Activated naive CD8-positive, alpha-beta T cell (primary cell): ENCODE measurements at regions not wholly inside any gene's neighbourhood (a gene's known extent, or its start where the extent isn't known, plus 50 kb on each side); places are given as distances from the start of the nearest gene placed in this dataset.

Experiments
- H3K27ac Mint-ChIP-seq: one replicate; pipeline ENCODE4 v1.8.0; 2021; ENCODE audit warnings: mixed read lengths
- H3K27me3 Mint-ChIP-seq: one replicate; pipeline ENCODE4 v1.8.0; 2021; ENCODE audit warnings: mixed read lengths
- H3K36me3 Mint-ChIP-seq: one replicate; pipeline ENCODE4 v1.8.0; 2021; ENCODE audit warnings: mixed read lengths
- H3K4me1 Mint-ChIP-seq: one replicate; pipeline ENCODE4 v1.8.0; 2021; ENCODE audit warnings: low read depth, mixed read lengths
- H3K4me3 Mint-ChIP-seq: one replicate; pipeline ENCODE4 v1.8.0; 2021; ENCODE audit warnings: mild to moderate bottlenecking, mixed read lengths
- H3K9me3 Mint-ChIP-seq: one replicate; pipeline ENCODE4 v1.8.0; 2021; ENCODE audit warnings: low read depth, mixed read lengths

DNA sequence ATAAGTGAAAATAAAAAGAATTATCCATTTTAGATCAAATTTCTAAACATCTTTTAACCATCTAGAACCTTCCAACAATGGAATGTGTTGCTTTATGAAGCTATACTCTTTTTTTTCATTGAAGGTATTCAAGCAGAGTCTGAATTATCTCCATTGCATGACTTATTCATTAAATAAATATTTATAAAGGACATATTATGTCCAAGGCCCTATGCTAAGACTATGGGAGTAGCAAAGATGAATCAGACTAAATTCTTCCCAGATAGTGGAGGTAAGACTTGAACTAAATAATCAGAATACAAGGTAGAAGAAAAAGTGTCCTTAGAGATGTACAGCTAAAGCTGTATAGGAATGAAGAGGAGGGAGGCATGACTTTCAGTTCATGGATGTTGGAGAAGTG, 215.5 kb upstream of the RGMB start:
- no peaks in the 10 kb centered on the region for H3K4me1 Mint-ChIP-seq
- H3K9me3 Mint-ChIP-seq: peaks cover 6% of the 10 kb centered on the region
- H3K36me3 Mint-ChIP-seq: no peaks in the 10 kb centered on the region
- H3K27me3 Mint-ChIP-seq: peaks cover 4% of the 10 kb centered on the region
- H3K27ac Mint-ChIP-seq: no peak overlapping the region
- H3K4me3 Mint-ChIP-seq: no peak overlapping the region

GRCh38 chr5:98563885-98564653, 209.4 kb upstream of the RGMB start:
- Mint-ChIP-seq H3K4me1 (no peaks in the 10 kb centered on the region), H3K27ac (no peak overlapping the region), H3K9me3 (no peaks in the 10 kb centered on the region), H3K27me3 (no peaks in the 10 kb centered on the region), H3K36me3 (no peaks in the 10 kb centered on the region), H3K4me3 (no peak overlapping the region)

DNA sequence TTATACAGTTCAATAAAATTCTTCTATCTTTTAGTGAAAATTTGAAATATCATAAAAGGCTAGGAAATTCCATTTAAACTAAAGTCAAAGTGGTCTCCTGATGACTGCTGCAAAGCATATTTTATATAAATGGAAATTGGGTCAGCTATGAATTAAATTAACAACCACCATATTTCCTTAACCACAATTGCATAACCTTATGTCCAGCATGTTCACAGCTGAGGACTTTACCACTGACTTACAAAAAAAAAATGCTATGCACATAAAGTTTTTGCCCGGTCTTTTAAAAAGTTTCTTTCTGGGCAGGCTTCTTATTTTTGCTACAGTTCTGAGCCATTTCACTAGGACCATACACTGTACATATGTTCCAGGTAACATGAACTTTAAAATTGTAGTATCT, 208.6 kb upstream of the RGMB start:
- H3K4me1 Mint-ChIP-seq: no peaks in the 10 kb centered on the region
- H3K36me3 Mint-ChIP-seq: no peaks in the 10 kb centered on the region
- no peak overlapping the region for H3K27ac Mint-ChIP-seq
- H3K9me3 Mint-ChIP-seq: no peaks in the 10 kb centered on the region
- no peak overlapping the region for H3K4me3 Mint-ChIP-seq
- H3K27me3 Mint-ChIP-seq: no peaks in the 10 kb centered on the region

GRCh38 chr5:98568336-98568735, 205.1 kb upstream of the RGMB start:
- no peak overlapping the region for H3K4me3 Mint-ChIP-seq
- no peaks in the 10 kb centered on the region for H3K9me3 Mint-ChIP-seq
- no peak overlapping the region for H3K27ac Mint-ChIP-seq
- H3K27me3 Mint-ChIP-seq: peaks cover 2% of the 10 kb centered on the region
- no peaks in the 10 kb centered on the region for H3K4me1 Mint-ChIP-seq
- no peaks in the 10 kb centered on the region for H3K36me3 Mint-ChIP-seq

GRCh38 chr5:98569288-98569687, 204.2 kb upstream of the RGMB start:
- H3K27ac Mint-ChIP-seq: no peak overlapping the region
- no peak overlapping the region for H3K4me3 Mint-ChIP-seq
- no peaks in the 10 kb centered on the region for H3K36me3 Mint-ChIP-seq
- no peaks in the 10 kb centered on the region for H3K4me1 Mint-ChIP-seq
- H3K27me3 Mint-ChIP-seq: peaks cover 2% of the 10 kb centered on the region
- no peaks in the 10 kb centered on the region for H3K9me3 Mint-ChIP-seq

DNA sequence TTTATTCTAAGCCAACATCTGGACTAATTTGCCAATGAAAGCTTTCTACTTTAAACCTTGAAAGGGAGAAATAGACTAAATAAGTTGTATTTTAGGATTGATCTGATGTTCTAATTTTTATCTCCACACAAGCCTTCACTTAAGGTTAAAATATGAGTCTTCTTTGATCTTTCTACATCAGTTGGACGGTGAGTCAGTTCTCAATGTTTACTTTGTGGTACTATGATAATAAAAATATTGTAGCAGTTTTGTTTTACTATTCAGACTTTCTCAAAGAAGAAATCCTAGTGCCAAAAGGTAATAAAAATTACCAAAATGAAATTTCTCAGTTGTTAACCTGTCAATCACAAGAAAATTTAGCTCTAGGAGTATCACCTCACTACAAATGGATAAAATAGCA, 203.5 kb upstream of the RGMB start:
- H3K27ac Mint-ChIP-seq: no peak overlapping the region
- H3K36me3 Mint-ChIP-seq: no peaks in the 10 kb centered on the region
- no peaks in the 10 kb centered on the region for H3K9me3 Mint-ChIP-seq
- no peaks in the 10 kb centered on the region for H3K4me1 Mint-ChIP-seq
- peaks cover 2% of the 10 kb centered on the region for H3K27me3 Mint-ChIP-seq
- H3K4me3 Mint-ChIP-seq: no peak overlapping the region

DNA sequence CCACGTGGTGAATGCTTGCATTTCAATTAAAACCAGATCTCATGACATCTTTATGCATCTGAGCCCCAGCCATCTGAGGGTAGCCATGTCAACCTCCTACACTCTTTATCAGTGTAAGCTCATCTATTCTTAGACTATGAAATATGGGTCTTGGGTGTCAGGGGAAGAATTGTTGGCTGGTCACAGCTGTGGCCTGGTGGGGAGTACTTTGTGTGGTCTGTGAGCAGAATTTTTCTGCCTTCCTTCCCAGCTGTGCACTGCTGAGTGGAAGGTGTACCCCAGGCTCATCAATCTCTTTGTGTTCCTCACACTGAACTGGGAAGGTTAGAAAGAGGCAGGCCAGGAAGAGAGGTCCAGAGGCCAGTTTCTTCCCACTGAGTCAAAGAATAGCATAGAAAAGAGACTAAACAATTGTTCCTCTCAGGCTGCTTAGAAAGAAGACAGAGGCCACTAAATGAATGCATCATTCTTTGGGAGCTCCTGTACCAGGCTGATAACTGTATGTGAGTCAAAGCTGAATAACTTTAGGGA, 202.7 kb upstream of the RGMB start:
- H3K27me3 Mint-ChIP-seq: peaks cover 2% of the 10 kb centered on the region
- no peaks in the 10 kb centered on the region for H3K9me3 Mint-ChIP-seq
- no peaks in the 10 kb centered on the region for H3K36me3 Mint-ChIP-seq
- no peak overlapping the region for H3K4me3 Mint-ChIP-seq
- H3K27ac Mint-ChIP-seq: no peak overlapping the region
- H3K4me1 Mint-ChIP-seq: no peaks in the 10 kb centered on the region

DNA sequence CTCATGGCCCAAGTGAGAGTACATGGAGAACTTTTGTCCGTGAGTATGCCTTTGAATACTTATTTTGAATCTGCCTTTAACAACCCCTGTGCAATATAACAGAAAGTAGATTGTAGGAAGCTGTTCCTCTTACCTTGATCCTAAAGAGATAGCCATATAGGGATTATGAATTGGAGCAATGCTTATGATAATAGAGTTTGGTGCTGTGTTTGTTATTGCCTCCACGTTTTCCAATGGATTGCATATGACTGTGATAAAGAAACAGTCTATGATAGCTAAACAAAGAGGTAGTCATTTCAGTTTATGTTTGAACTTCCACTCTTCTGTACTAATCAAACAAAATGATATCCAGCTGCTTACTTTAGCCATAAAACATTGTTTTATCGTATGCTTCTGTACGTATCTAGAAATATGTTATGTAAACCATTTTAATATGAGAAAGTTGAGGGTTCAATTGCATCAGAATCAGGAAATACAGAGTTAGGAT, 199.6 kb upstream of the RGMB start:
- Mint-ChIP-seq H3K27ac (no peak overlapping the region), H3K27me3 (peaks cover 2% of the 10 kb centered on the region), H3K9me3 (no peaks in the 10 kb centered on the region), H3K36me3 (no peaks in the 10 kb centered on the region), H3K4me3 (no peak overlapping the region), H3K4me1 (no peaks in the 10 kb centered on the region)

DNA sequence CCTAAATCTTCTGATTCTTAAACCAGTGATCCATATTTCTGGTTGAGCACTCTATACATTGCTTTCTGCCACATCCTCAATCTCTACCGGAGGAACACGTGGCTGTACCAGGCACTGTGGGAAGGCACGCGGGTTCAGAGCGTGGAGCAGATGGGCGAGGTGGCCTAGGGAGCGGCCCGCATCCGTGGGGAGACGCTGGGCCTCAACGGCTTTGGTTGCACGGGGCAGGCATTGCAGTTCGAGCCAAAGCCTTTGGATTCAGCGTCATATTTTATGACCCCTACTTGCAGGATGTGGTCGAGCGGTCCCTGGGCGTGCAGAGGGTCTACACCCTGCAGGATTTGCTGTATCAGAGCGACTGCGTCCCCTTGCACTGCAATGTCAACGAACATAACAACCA, 197.2 kb upstream of the RGMB start:
- peaks cover 2% of the 10 kb centered on the region for H3K27me3 Mint-ChIP-seq
- H3K27ac Mint-ChIP-seq: no peak overlapping the region
- H3K4me3 Mint-ChIP-seq: no peak overlapping the region
- no peaks in the 10 kb centered on the region for H3K9me3 Mint-ChIP-seq
- no peaks in the 10 kb centered on the region for H3K4me1 Mint-ChIP-seq
- H3K36me3 Mint-ChIP-seq: no peaks in the 10 kb centered on the region

DNA sequence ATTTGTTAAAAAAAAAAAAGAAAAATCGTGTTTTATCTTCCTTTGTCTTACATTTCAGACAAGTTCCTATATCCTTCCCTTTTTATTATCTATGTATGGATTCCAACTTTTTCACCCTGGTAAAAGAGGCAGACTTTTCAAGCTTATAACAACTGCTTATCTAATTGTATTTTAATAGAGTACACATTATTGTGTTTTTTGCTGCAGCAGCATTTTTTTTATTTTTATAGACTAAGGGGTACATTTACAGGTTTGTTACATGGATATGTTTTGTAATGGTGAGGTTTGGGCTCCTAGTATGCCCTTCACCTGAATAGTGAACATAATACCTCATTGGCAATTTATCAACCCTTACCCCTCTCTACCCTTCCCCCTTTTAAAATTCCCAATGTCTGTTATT, 195.0 kb upstream of the RGMB start:
- no peak overlapping the region for H3K27ac Mint-ChIP-seq
- no peaks in the 10 kb centered on the region for H3K4me1 Mint-ChIP-seq
- no peaks in the 10 kb centered on the region for H3K27me3 Mint-ChIP-seq
- no peaks in the 10 kb centered on the region for H3K36me3 Mint-ChIP-seq
- H3K9me3 Mint-ChIP-seq: no peaks in the 10 kb centered on the region
- no peak overlapping the region for H3K4me3 Mint-ChIP-seq

- Mint-ChIP-seq H3K36me3 (no peaks in the 10 kb centered on the region), H3K9me3 (no peaks in the 10 kb centered on the region), H3K27ac (no peak overlapping the region), H3K4me3 (no peak overlapping the region), H3K4me1 (no peaks in the 10 kb centered on the region), H3K27me3 (no peaks in the 10 kb centered on the region)
Measured at GRCh38 chr5:98581112-98581997, 192.1 kb upstream of the RGMB start.

DNA sequence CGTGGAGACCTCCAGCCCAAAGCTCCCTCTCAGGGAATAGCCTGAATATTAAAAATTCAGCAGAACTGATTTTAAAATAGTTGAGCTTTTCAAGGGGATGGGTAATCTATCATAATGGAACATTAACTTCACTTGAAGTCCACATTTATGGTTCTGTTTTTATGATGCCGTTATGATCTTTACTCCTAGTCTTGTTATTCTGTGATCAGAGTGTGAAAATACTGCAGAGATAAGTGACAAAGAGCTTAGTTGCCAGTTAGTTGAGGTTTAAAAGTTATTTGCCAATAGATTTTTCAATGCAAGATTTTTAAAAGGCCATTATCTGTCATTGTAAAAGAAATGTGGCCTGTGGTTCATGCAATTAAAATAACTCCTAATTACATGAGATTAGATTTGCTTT, 189.9 kb upstream of the RGMB start:
- Mint-ChIP-seq H3K4me3 (no peak overlapping the region), H3K36me3 (no peaks in the 10 kb centered on the region), H3K4me1 (no peaks in the 10 kb centered on the region), H3K27me3 (no peaks in the 10 kb centered on the region), H3K9me3 (no peaks in the 10 kb centered on the region), H3K27ac (no peak overlapping the region)

GRCh38 chr5:98585661-98586310, 187.7 kb upstream of the RGMB start:
- H3K27ac Mint-ChIP-seq: no peak overlapping the region
- H3K27me3 Mint-ChIP-seq: peaks cover 5% of the 10 kb centered on the region
- no peaks in the 10 kb centered on the region for H3K4me1 Mint-ChIP-seq
- H3K36me3 Mint-ChIP-seq: no peaks in the 10 kb centered on the region
- H3K9me3 Mint-ChIP-seq: peaks cover 4% of the 10 kb centered on the region
- H3K4me3 Mint-ChIP-seq: no peak overlapping the region

GRCh38 chr5:98586581-98586980, 186.9 kb upstream of the RGMB start:
- Mint-ChIP-seq H3K4me1 (no peaks in the 10 kb centered on the region), H3K9me3 (peaks cover 4% of the 10 kb centered on the region), H3K27me3 (peaks cover 5% of the 10 kb centered on the region), H3K27ac (no peak overlapping the region), H3K4me3 (no peak overlapping the region), H3K36me3 (no peaks in the 10 kb centered on the region)

DNA sequence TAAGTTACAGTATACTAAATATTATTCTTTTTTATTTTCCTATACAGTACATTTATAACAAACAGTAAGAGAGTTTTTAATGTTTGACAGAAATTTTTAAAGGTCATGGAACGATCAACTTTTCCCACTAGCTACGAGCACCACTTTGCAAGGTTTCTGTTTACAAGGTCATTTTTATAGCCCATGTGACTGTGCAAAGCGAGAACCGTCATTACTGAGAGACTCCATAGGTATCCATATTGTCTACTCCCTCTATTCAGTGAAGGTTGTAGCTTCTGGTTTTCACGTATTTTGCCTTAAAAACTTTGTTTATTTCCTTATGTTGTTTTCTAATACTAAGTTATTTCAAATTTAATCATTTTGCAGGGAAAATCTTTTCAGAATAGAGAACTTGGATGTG, 186.3 kb upstream of the RGMB start:
- no peaks in the 10 kb centered on the region for H3K4me1 Mint-ChIP-seq
- no peaks in the 10 kb centered on the region for H3K36me3 Mint-ChIP-seq
- peaks cover 5% of the 10 kb centered on the region for H3K27me3 Mint-ChIP-seq
- no peak overlapping the region for H3K4me3 Mint-ChIP-seq
- H3K27ac Mint-ChIP-seq: no peak overlapping the region
- peaks cover 4% of the 10 kb centered on the region for H3K9me3 Mint-ChIP-seq
